GM06990 (cell line): ENCODE measurements at regions not wholly inside any gene's neighbourhood (a gene's known extent, or its start where the extent isn't known, plus 50 kb on each side); places are given as distances from the start of the nearest gene placed in this dataset.

ENCODE experiments used
- DNase-seq: peaks from one replicate; pipeline ENCODE4 v3.0.0-alpha.2; 2011; ENCODE audit not compliant: insufficient read length; ENCODE audit errors: extremely low read depth
- H3K27me3 ChIP-seq: replicated peaks from 2 replicates; pipeline ENCODE4 v1.6.0; 2011; ENCODE audit warnings: low read length; ENCODE audit not compliant: control insufficient read depth, insufficient read depth
- H3K36me3 ChIP-seq: 2 replicates; pipeline ENCODE4 v1.5.1; 2011; ENCODE audit warnings: low read length; ENCODE audit not compliant: control insufficient read depth, insufficient read depth
- H3K4me3 ChIP-seq: replicated peaks from 2 replicates; pipeline ENCODE4 v1.5.1; 2011; ENCODE audit warnings: low read depth, mild to moderate bottlenecking, control low read depth, low read length
- TF ChIP-seq, protein P1 (sequence below): IDR thresholded peaks from 2 replicates; pipeline ENCODE4 v1.5.1; 2011; ENCODE audit warnings: low read length, control low read depth, mild to moderate bottlenecking, inconsistent platforms; ENCODE audit not compliant: insufficient read depth, poor library complexity, severe bottlenecking

DNA sequence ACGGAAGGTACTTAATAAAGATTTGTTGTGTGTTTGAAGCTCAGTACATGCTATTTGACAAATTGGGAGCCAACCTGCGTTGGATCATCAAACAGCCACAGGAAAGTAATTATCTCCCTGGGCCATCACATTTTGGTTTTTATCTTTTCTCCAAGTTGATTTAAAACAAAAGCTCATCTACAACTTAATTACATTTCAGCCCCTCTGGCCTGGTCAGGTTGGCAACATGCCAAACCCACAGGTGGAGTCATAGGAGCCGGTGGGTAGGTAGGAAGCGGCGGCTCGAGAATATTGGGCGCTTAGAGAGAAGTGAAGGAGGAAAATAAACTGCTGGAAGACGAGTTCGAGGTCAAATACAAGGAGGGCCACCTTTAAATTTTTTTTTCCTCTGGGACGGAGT is 64.9 kb upstream of the FANCC start:
- H3K4me3 ChIP-seq, result no peak overlapping the region
- H3K27me3 ChIP-seq, result no peaks in the 10 kb centered on the region
- no peak for DNase-seq
- no peaks in the 10 kb centered on the region for H3K36me3 ChIP-seq
- TF ChIP-seq, protein P1, sequence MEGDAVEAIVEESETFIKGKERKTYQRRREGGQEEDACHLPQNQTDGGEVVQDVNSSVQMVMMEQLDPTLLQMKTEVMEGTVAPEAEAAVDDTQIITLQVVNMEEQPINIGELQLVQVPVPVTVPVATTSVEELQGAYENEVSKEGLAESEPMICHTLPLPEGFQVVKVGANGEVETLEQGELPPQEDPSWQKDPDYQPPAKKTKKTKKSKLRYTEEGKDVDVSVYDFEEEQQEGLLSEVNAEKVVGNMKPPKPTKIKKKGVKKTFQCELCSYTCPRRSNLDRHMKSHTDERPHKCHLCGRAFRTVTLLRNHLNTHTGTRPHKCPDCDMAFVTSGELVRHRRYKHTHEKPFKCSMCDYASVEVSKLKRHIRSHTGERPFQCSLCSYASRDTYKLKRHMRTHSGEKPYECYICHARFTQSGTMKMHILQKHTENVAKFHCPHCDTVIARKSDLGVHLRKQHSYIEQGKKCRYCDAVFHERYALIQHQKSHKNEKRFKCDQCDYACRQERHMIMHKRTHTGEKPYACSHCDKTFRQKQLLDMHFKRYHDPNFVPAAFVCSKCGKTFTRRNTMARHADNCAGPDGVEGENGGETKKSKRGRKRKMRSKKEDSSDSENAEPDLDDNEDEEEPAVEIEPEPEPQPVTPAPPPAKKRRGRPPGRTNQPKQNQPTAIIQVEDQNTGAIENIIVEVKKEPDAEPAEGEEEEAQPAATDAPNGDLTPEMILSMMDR, result no peak

DNA sequence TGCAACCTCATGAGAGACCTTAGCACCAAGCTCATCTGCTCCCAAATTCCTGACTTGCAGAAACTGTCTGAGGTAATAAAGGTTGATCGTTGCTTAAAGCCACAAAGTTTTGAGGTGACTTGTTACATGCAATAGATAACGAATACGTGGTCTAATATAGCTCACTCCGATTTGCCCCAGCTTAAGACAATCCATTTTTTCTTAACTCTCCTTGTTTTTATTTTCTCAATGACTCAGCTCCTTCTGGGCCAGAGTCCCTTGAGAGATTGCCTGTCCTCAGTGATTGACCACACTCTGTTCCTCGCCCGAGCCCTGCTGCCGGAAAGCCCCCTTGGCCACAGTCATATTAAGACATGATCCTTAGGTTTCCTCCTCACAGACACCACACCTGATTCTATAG is 63.7 kb upstream of the FANCC start:
- Histone ChIP-seq H3K36me3 (no peaks in the 10 kb centered on the region), H3K4me3 (no peak overlapping the region), H3K27me3 (no peaks in the 10 kb centered on the region)
- no peak for DNase-seq
- TF ChIP-seq, protein P1, result no peak

DNA sequence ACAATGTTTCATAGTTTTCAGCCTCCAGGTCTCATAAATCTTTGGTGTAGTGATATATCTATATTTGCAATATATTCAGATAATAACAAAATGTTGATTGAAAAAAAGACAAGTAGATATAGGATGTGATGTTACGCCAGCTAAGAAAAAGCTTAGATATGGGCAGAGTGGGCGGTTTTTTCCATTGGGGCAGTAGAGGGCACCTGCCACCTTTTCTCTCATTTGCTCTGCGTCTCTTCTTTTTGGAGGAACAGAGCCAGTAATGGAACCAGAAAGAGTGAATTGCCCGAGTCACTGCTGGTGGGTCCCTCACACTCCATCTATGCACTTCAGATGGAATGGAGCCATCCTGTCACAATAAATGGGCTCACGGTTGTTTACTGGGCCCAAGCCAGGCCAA is 62.1 kb upstream of the FANCC start:
- Histone ChIP-seq H3K36me3 (no peaks in the 10 kb centered on the region), H3K4me3 (no peak overlapping the region), H3K27me3 (no peaks in the 10 kb centered on the region)
- no peak for DNase-seq
- TF ChIP-seq, protein P1, result peak; percentile 12

DNA sequence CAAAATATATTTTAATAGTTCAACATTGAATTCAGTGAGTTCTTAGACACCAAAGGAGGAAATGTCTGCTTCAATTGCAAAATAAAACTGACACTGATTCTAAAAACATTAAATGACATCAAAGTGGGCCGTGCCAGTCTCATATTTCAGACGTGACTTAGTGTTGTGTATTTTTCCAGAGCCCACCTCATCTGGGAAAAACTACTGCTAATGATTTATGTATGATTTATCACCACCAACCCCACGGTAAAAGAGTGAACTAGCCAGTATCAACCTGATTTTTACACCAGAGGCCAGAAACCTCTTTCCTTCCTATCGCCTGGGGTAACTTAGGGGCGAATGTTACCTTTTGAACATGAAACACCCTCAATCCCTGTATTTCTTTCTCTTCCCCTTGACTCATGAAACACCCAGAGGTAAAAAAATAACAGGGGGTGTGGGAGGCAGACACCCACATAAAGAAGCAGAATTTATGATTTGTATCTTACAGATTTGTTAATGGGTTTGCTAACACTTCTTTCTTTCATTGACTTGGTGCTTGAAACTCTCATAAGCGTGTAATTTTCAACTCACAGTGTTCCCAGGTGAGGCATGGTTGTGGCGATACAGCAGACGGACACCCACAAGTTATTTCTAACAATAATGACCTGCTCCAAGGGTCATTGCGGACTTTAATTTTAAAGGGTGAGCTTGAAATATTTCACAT is 56.4 kb upstream of the FANCC start:
- TF ChIP-seq, protein P1, result no peak
- H3K27me3 ChIP-seq, result no peaks in the 10 kb centered on the region
- H3K4me3 ChIP-seq, result no peak overlapping the region
- DNase-seq, result no peak
- H3K36me3 ChIP-seq, result no peaks in the 10 kb centered on the region

DNA sequence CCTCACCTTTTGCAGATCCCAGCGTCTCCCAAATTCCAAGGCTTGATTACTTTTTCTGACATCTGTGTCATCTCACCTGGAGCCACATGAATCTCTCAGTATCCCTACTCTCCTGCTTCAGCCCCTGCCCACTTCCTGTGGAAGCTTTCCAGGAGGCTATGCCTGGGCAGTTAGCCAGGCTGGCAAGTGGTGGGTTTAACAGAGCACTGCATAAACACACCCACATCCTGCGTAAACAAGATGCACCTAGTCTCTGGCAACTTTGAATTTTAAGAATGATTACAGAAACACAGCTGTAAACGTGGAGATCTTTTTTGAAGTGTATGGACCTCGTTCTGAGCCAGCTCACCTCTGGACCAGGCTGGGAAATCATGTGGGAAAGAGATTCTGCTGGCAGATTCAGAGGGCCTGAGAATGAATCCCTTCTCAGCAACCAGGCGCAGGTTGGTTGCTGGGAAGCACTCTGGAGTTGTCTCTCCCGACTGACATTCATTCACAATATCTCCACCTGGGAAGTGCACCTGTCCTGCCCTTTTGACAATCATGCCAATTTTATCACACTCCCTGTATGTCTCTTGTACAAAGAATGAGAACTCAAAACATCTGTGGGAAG is 55.7 kb upstream of the FANCC start:
- DNase-seq, result no peak
- Histone ChIP-seq H3K27me3 (no peaks in the 10 kb centered on the region), H3K36me3 (no peaks in the 10 kb centered on the region), H3K4me3 (no peak overlapping the region)
- TF ChIP-seq, protein P1, result no peak
